HG02885 (cell line): ENCODE measurements at regions not wholly inside any gene's neighbourhood (a gene's known extent, or its start where the extent isn't known, plus 50 kb on each side); places are given as distances from the start of the nearest gene placed in this dataset.

Experiments
- ATAC-seq: cut with Tn5 transposase; IDR thresholded peaks from one replicate; pipeline ENCODE4 v1.9.1; 2021; ENCODE audit warnings: mild to moderate bottlenecking; ENCODE audit not compliant: unreplicated experiment, poor library complexity

DNA sequence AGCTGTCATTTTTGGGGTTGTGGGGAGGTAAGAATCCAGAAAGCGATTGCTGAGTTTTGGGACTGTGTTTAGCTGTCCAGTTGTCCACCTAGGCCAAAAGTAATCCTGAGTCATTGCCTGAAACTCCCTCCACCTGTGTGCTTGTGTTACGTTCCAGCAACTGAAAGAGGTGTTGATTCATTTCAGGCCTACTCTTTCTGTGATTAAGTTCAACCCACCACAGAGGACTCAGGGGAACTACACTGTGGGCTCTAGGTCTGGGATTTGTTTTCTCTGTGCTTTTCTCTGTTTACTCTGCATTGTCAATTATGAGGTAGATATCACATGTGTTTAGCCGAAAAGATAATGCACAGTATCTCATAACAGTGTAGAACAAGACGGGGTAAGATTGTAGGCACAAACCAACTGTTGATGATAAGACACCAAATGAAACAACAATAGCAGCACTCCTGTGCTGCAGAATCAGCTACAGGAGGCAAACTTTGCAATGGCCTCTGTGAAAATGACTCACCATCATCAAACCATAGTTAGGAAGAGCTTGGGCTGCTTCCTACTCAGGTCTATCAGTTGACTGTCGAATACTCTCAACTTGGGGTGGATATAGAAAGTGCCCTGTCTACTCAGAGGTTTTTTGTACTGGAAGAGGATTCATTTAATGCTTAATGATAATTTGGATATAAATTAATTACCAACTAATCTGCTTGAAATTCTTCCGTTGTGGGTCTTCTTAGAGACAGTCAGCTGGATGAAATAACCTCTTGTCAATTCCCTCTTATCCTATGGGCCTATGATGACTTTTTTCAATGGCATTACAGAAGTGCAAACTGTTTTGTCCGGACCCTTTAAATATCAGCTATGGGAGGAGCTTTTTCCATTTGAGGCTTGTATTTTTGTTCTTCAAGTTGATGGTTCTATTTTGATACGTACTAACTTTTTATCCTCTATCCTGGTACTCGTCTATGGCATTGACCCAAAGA lies 385.9 kb downstream of the BMP4 start:
- ATAC-seq, result peak; percentile 98

DNA sequence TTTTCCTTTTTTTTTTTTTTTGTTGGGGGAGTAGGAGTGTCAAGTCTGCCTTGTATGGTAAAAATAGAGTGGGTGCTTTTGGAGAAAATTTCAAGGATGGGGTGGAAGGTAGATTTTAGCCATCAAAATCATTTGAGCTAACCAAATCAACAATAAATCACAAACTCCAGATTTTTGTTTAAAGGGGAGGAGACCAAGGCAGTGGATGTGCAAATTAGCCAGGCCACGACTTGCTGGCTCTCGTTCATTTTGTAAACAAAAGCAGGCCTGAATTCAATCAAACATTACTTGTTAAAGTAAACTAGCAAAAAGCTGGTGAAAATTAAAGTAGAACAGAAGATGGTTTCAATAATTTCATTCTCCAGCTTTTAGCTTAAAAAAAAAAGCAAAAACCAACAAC lies 387.2 kb downstream of the BMP4 start:
- no peak for ATAC-seq

DNA sequence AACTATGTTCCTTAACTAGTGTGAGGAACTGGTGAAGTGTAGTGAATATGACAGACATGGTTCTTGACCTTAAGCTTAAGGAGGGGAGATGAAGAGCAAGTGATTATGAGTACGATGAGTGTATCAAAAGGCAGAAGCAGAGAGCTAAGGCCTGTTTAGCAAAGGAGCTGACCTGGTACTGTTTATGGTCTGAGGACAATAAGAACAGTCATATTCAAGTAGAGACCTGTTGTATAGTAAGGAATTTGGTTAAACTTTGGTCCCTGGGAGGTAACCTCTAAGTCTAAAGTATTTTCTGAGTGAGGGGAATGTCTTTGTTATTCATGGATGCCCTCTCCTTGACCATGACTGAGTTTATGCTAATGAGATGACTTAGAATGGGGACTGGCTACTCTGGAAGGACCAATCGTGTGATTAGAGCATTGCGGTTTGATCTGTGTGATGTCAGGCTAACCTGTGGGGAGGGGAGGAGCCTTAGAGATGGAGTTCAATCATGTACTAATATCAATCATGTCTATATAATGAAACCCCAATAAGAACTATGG lies 389.3 kb downstream of the BMP4 start:
- ATAC-seq, result no peak

DNA sequence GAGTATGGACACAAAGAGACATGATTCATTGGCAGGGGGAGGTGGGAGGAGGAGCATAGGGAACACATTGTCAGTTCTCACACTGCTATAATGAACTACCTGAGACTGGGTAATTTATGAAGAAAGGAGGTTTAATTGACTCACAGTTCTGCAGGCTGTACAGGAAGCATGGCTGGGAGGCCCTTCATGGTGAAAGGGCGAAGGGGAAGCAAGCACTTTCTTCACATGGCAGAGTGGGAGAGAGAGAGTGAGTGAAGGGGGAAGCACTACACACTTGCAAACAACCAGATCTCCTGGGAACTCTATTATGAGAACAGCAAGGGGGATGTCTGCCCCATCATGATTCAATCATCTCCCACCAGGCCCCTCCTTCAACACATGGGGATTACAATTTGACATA lies 391.8 kb downstream of the BMP4 start:
- no peak for ATAC-seq

DNA sequence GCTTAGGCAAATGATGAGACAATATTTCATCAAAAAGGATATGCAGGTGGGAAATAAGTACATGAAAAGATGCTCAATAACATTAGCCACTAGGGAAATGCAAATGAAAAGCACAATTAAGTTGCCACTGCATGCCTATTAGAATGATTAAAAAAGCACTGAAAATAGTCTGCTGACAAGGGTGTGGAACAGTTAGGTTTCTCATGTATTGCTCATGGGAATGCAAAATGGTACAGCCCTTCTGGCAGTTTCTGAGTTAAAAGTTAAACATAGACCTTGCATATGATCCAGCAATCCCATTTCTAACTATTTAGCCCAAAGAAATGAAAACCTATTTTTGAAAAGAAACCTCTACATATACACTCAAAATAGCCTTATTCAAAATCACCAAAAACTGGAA lies 393.0 kb downstream of the BMP4 start:
- ATAC-seq, result no peak

DNA sequence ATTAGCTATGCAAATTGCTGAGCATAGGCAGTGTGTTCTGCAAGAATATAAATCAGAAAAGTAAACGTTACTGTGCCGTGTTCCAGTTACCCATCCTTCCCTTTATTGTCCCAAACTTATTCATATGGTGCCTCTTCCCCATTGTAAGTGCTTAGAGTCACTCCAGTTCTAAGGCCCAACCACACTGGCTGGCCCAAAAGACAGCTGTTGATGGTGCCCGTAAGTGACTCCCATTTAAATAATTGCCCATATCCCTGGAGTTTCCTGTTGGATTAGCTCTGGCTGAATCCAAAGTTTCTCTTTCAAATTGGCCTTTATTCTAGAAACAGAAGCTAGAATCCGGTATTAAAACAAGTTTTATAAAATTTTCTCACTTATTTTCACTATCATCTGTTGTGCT lies 400.1 kb upstream of the DDHD1 start:
- no peak for ATAC-seq

DNA sequence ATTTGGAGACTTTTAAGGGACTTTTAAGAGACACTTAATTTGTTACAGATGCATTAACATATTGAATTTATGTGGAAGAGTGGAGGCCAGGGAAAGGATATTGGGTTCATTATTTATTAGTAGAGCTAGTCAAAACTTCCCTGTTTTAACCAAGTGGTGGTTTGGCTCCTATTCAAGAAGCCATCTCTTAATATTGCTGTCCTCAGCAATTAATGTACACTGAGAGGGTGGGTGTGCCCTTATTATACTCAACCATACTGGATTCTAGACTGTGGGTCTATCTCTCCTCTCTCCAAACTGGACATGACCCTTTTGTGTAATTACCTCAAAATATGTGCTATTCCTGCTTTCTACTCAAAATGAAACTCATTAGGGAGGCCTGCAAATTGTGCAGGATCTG lies 398.7 kb upstream of the DDHD1 start:
- no peak for ATAC-seq

DNA sequence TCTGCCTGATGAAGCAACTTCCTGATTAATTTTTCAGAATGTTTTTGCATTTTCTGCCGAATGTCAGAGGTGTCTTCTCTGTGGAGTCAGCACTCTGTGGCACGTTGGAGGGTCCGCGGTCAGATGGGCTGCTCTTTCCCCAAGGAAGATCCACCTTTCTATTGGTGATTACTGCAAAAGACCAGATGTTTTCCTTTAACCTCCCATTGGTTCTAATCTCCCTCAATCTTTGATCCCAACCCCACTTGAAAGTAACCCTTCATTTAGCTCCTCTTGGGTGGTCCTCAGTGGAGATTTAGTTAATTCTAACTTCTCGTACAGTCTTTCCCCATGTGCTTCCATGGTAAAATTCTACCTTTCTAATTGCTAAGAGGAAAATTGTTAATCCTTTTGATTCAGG lies 397.7 kb upstream of the DDHD1 start:
- ATAC-seq, result no peak

DNA sequence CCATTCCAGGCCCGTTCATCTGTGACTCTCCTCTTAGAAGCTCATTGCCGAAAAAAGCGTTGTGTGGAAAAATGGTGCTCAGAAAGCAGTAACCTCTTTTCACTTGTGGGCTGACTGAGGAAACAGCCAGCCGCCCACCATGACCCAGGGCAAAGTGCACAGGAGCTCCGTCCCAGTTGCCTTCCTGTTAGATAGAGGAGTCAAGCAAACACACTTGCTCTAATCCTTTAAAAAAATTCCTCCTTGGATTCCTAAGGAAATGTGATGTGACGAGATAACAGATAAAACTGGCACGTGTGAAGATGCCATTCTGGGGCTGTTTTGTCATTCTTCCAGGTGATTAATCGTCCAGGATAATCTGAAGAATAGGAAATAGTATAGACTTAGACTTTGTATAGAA lies 396.8 kb upstream of the DDHD1 start:
- no peak for ATAC-seq

DNA sequence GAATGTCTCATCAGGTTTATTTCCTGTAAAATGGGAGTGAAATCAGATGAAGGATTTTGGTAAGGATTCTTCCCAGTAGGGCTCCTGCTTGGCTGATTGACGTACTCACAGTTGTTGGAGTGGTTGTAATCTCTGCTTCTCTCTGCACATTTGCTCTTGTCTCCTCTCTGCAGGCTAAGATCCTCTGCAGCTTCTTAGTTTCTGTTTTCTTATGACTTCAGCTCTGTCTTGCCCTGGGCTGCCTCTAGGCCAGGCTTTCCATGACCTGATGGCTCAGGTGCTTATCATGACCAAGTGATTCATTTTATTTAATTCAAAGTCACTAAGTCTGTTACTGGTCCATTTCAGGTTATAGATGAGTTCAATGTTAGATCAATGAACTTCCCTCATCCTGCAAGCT lies 394.5 kb upstream of the DDHD1 start:
- peak; percentile 72 for ATAC-seq

DNA sequence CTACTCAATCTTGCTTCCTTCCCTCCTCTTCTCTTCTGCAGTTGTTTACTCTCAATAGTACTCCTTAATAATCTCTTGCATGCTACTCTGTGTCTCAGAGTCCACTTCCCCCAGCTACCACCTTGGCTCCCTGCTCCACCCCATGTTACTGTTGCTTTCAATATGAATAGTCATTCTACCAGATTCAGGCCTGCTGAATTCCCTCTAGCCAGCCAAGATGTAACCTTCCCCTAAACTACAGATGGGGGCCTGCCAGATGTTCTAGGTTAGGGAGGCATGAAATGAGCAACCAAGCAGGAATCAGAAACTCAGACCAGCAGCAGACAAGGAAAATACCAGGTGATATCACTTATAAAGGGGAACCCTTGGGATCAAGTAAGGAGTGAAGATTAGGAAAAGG lies 392.1 kb upstream of the DDHD1 start:
- peak; percentile 69 for ATAC-seq

DNA sequence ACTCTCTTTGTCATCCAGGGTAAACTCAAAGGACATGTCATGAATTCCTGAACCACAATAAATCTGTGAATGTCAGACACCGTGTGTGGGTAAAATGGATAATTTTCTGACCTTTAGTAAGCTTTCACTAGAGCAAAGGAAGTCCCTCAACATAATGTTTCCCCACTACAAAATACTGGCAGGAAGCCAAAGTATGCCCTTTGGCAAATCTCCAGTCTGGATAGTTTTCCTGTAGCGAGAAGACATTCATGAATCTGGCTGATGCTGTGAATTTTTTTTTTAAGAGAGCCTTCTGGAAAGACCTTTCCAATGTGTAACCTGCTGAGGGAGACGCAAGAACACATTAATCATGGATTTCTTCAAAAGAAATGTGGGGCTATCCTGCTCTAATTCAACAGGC lies 389.6 kb upstream of the DDHD1 start:
- ATAC-seq, result no peak

DNA sequence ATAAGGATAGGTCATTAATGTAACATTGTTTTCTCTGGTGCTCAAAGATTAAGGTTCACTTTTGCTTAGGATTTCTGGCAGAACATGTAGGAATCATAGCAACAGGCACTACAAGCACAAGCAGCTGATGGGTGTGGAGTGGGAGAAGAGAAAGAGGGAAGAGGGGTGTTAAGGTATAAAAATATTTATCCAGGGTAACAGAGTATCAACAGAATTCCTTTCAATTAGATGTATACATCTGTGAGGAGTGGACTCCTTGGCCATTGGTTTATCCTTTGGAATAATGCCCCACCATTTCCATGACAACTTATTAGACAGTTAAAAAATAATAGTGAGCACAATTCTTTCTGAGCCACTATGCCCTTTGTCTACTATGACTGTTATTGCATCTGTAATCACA lies 388.3 kb upstream of the DDHD1 start:
- ATAC-seq, result no peak

DNA sequence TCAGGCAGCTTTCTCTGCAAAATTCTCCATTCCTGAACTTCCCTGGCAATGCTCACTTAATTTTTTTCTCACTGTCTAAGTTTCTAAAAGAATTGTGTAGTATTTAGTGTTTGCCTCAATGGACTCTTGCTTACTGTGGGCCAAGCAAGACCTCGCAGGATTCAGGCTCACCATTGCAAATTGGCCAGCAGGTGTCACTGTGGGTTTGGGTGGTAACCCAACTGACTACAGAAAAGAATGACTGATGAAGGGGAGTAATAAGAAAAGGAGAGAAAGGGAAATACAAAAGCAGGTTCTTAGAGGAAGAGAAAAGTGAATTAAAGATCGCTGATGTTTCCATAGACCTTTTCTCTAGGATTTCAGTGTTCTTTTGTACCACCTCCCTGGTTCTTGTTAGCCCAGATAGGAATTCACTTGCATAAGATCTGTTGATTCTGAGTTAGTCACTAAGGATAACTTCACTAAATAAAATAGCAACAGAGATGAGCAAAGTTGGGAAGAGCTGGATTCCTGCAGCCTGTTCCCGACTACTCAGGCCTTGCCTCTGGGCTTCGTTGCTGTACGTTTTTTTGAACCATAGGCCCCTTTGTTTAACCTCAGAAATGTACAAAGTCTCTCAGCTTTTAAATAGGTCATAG lies 386.5 kb upstream of the DDHD1 start:
- ATAC-seq, result peak; percentile 89

DNA sequence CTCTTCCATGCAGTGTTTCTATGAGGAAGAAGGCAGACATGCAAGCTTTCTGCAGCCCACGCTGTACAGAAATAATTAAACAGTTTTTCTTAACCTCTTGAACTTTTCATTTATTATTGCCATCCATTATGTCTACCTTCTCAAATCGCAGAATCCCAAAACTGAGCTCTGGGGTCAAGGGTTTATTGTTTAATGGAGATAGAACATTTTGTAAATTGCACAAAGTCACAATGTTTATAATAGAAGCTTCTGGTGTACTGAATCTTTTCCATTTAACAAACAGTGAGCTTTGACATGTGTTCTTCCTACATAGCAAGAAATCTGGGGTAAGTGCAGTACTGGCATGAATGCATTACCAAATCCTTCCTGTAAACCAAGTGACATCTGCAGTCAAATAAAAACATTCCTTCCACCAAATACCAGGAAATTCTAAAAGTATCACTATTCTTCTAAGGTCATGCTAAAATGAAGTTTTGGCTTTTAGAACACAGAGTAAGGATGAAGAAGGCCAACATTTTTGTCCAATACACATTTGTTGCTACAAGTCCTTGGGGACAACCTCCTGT lies 385.3 kb upstream of the DDHD1 start:
- ATAC-seq, result no peak

DNA sequence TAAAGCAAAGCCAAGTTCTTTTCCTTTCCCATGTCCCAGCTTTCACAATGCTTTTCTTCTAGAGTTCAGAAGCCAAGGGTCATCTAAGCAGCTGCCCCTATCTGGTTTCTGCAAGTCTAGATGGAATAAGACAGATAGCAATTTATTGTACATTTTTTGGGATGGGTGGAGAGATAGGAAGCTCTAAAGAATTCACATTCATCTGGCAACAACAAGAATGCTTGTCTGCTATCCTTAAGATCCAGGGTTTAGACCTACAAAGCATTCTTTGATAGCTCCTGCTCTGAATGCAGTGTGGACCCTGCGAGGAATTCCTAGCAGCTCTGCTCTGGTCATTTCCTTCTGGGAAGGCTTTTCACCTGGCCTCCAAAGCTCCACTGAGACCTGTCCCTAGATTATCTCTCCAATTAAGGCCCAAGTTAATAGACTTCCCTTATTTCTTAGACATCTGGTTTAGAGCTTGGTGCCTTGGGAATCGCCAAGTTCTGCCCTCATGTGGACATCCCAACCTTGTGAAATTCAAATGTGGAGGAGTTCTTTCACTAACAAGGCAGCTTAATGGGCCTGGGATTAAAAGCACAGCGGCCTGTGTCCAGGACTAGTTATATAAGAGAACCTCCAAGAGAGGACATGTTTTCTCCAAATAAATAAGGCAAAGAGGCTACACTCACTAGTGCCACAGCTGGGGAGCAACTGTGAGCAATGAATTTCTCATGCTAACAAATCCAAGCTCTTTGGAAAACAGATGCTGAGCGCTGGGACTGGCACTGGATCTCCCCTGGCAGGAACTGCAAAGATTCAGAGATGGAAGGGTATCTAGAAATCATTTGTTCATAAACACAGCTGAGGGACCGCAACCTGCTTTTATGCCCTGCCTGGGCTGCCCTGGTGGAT lies 384.5 kb upstream of the DDHD1 start:
- no peak for ATAC-seq

DNA sequence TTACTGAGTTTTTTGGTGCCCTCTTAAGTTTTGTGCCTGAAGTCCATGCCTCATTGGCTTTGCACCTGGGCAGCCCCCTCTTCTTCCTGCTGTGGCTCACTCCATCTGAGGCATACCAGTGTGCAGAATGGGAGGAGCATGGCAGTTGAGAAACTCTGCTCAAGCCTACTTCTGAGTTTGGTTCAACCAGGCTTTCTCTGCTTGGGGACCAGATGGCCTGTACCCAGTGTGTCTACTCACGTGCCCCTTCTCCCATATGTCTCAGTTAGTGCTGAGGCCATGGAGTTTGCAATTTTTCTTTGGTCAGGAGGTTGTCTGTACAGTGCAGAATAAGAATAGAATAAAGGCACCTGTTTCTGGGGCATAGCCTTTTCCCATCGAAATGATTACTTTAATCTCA lies 383.3 kb upstream of the DDHD1 start:
- ATAC-seq, result no peak

DNA sequence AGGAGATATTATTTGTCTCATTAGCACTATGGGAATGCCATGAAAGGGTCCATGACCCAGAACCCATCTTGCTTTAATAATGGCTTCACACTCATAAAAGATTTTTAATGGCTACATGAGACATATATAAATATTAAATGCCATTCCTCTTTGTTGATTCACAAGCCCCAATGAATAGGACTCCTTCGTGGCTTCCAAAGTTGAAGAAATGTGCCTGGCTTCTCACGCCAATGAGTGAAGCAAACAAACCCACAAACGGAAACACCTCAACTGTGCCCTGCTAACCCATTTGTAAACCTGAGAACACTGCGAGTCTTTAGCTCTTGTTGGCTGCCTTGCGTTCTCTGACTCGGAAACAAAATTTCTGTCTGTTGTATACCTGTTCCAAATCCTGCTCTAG lies 381.7 kb upstream of the DDHD1 start:
- ATAC-seq, result no peak

DNA sequence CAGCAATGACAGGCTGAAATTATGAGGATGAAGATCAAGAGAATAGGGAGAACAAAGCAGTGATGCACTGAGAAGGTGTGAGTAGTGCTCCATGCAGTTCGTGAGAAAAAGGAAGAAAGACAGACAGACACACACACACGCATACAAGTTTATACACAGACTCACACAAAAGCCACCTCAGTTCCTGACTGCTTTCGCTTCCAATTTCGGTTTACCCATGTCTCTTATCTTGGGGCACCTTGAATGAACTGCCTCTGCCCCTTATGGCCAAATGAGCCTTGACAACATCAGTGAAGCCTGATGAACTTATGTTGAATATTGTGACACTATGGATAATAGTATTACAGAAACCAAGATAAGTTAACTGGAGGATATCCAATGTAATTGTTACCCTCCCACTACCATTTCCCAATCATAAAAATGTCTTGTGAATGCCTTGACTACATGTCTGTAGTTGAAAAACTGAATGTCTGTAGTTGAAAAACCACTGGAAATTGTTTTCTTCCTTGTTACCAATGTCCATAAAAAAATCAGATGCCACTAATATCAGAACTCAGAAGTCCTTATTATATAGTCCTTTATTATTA lies 380.4 kb upstream of the DDHD1 start:
- no peak for ATAC-seq

DNA sequence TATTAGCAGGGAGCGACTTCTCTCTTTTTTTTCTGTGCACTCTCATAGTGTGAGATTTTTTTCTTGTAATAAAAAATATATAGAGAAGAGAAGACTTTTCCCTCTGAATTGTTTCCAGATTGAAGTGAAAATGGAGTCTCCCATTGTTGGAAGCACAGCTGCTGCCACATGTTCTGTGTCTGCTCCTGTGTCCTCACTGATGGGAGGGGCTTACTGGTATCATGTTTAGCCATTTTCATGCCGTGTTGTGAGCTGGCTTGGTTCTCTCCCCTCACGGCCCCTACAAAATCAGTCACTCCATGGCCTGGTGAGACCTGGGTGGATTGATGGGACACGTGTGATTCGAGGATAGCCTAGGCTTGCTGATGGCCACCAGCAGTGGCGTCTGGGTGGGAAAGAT lies 379.7 kb upstream of the DDHD1 start:
- no peak for ATAC-seq
